HPDE6-E6E7 (cell line): ENCODE measurements at regions not wholly inside any gene's neighbourhood (a gene's known extent, or its start where the extent isn't known, plus 50 kb on each side); places are given as distances from the start of the nearest gene placed in this dataset.

ENCODE experiments used
- DNase-seq: peaks from one replicate; pipeline ENCODE4 v3.0.0; 2011; ENCODE audit warnings: missing footprints; ENCODE audit errors: extremely low spot score

- no peak for DNase-seq
Observed at GRCh38 chr9:104028827-104029226, 65.3 kb upstream of the SMC2 start.
